ENCODE measurements at regions not wholly inside any gene's neighbourhood (a gene's known extent, or its start where the extent isn't known, plus 50 kb on each side); places are given as distances from the start of the nearest gene placed in this dataset.

DNA sequence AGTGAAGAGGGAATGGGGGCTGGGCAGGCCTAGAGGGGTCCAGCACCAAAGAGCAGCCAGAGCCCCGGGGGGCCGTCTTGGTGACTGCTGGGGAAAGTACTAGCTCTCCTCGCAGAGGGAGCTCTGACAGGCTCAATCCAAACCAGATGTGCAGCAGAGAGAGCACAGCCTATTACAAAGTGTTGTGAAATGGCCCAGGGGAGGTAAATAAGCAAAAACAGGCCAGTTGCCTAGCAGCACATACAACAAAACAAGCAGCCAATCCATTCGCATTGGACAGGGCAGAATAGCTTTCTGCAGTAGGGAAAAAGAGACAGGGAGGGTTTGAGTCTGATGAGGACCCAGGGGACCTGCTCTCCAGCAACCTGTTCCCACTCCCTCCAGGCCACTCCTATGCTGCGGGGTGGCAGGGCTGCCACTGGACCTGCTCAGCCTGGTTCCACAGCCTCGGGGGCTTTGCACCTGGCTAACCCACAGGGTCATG is 239.6 kb upstream of the FGGY start:
- Histone ChIP-seq H2BK20ac (ENCODE audit: low read length) (no peak overlapping the region), H2BK15ac (ENCODE audit: low read length) (no peak overlapping the region), H3K4me2 (ENCODE audit: insufficient read depth in 1 of 2, low read depth in 2 of 2, low read length in 2 of 2) (no peak overlapping the region), H3K9me3 (ENCODE audit: insufficient read depth in 2 of 2, low read depth in 1 of 2, low read length in 1 of 2) (no peaks in the 10 kb centered on the region; a peak in 1 of 4 replicates), H3K79me2 (ENCODE audit: control insufficient read depth in 1 of 2, insufficient read depth in 2 of 2, low read length in 2 of 2) (no peaks in the 10 kb centered on the region), H4K91ac (replicated peaks; ENCODE audit: insufficient read length, low read length) (peak overlapping the region; percentile 9), H3K27me3 (replicated peaks in 1 of 4; ENCODE audit: control insufficient read depth in 3 of 4, extremely low read depth in 1 of 4, insufficient read depth in 3 of 4, low read length in 3 of 4) (no peaks in the 10 kb centered on the region), H3K14ac (ENCODE audit: insufficient read length) (no peak overlapping the region), H3K79me1 (ENCODE audit: low read depth, low read length) (no peaks in the 10 kb centered on the region), H4K8ac (ENCODE audit: extremely low read depth, insufficient read depth, low read length) (no peak overlapping the region; the same call in 1 of the 2 replicates), H2AK5ac (ENCODE audit: low read depth, low read length) (no peak overlapping the region), H3K23ac (ENCODE audit: insufficient read length) (no peak overlapping the region), H2AFZ (ENCODE audit: low read length) (no peak overlapping the region), H3K18ac (ENCODE audit: extremely low read depth, low read length) (peak overlapping the region; percentile 66; the same call in 1 of the 2 replicates), H2BK12ac (ENCODE audit: low read depth, low read length) (peak overlapping the region; percentile 91), H2BK5ac (ENCODE audit: low read depth, low read length) (peak overlapping the region; percentile 67), H3K36me3 (ENCODE audit: control insufficient read depth in 2 of 4, insufficient read depth in 4 of 4, low read length in 3 of 4) (no peaks in the 10 kb centered on the region), H4K5ac (ENCODE audit: insufficient read length, low read depth, low read length) (no peak overlapping the region), H3K23me2 (ENCODE audit: low read depth, low read length) (peaks cover 2% of the 10 kb centered on the region; the same call in 1 of the 2 replicates), H3K27ac (ENCODE audit: low read depth, low read length) (0 out of 2 replicates have a peak overlapping the region, but pooled peaks have one; percentile 11), H3K4me1 (replicated peaks in 1 of 4; ENCODE audit: control insufficient read depth in 3 of 4, insufficient read depth in 4 of 4, low read length in 3 of 4) (peaks cover 2 to 13% (median 10%) of the 10 kb centered on the region in 4 experiments; a peak in 4 of 7 replicates), H3K9ac (replicated peaks in 1 of 4; ENCODE audit: extremely low read depth in 1 of 4, low read depth in 3 of 4, low read length in 3 of 4) (no peak overlapping the region), H4K20me1 (replicated peaks in 1 of 2; ENCODE audit: control insufficient read depth in 1 of 2, insufficient read depth in 2 of 2, low read length in 2 of 2) (no peaks in the 10 kb centered on the region), H2BK120ac (replicated peaks; ENCODE audit: low read depth, low read length) (no peak overlapping the region), H3K56ac (replicated peaks; ENCODE audit: insufficient read length, low read depth, low read length) (no peak overlapping the region), H3K4ac (replicated peaks; ENCODE audit: insufficient read length, low read depth, low read length) (peak overlapping the region; percentile 23), H3K4me3 (ENCODE audit: extremely low read depth in 1 of 4, insufficient read depth in 2 of 4, low read depth in 3 of 4, low read length in 4 of 4) (no peak overlapping the region)
- FAIRE-seq (no peak), DNase-seq (ENCODE audit: low read depth in 1 of 2, low spot score in 2 of 2) (no peak)
- ChIA-PET CTCF (ENCODE audit: partially characterized antibody) (no interaction called here), POLR2A (ENCODE audit: partially characterized antibody) (no interaction called here)
- TF ChIP-seq NRF1 (IDR thresholded peaks at IDR 0.05; ENCODE audit: low read depth, low read length) (no peak), TCF12 (IDR thresholded peaks at IDR 0.05; ENCODE audit: low read depth, low read length) (0 out of 2 replicates have a peak, but pooled peaks have one; percentile 21), RAD21 (IDR thresholded peaks at IDR 0.05 in 1 of 2, conservative IDR thresholded peaks at IDR 0.05 in 1 of 2; ENCODE audit: low read depth in 2 of 2, low read length in 2 of 2) (peak in 1 of 2 experiments; percentile 6; a peak in 1 of 4 replicates), SP1 (IDR thresholded peaks at IDR 0.05; ENCODE audit: low read depth, low read length) (no peak), CEBPB (IDR thresholded peaks at IDR 0.05; ENCODE audit: low read depth, low read length) (peak; percentile 72)
- 77% methylated on average over 6 of the region's 6 CpGs; no CpG with 5 or more reads in 1 of the 2 experiments for WGBS, 2 experiments (ENCODE audit: extremely low coverage in 1 of 2, insufficient coverage in 1 of 2, insufficient read length in 1 of 2, insufficient replicate concordance in 2 of 2, low coverage in 1 of 2, low lambda C conversion rate in 2 of 2, missing lambda C conversion rate in 1 of 2)

Measured in H1 (cell line).